Cardiac fibroblast (primary cell): ENCODE measurements at regions not wholly inside any gene's neighbourhood (a gene's known extent, or its start where the extent isn't known, plus 50 kb on each side); places are given as distances from the start of the nearest gene placed in this dataset.

Experiments
- DNase-seq, 2 donors: peaks; one replicate each; pipeline versions ENCODE4 v3.0.0 to v3.0.0-alpha.2; 2010; ENCODE audit warnings: low read depth in 2 of 2
- H3K4me3 ChIP-seq, 2 donors: replicated peaks in 1 of 2; 1 replicate in 1 of 2; 2 replicates in 1 of 2; pipeline ENCODE4 v1.5.1; 2011; ENCODE audit warnings: low read depth in 2 of 2, low read length in 2 of 2, mild to moderate bottlenecking in 2 of 2, moderate library complexity in 1 of 2
- CTCF ChIP-seq: IDR thresholded peaks from one replicate; pipeline ENCODE4 v1.5.1; 2011; ENCODE audit warnings: low read depth, mild to moderate bottlenecking, low read length, inconsistent platforms

GRCh38 chr6:166743406-166744222, 116.6 kb upstream of the RPS6KA2 start:
- TF ChIP-seq CTCF, result no peak
- DNase-seq, result no peak
- H3K4me3 ChIP-seq, result no peak overlapping the region

- H3K4me3 ChIP-seq, result no peak overlapping the region
- no peak for DNase-seq
- TF ChIP-seq CTCF, result no peak
These were observed 115.9 kb upstream of the RPS6KA2 start for GRCh38 chr6:166742981-166743380.

GRCh38 chr6:166739976-166740318, 112.9 kb upstream of the RPS6KA2 start:
- no peak for TF ChIP-seq CTCF
- H3K4me3 ChIP-seq, result no peak overlapping the region
- DNase-seq, result no peak

DNA sequence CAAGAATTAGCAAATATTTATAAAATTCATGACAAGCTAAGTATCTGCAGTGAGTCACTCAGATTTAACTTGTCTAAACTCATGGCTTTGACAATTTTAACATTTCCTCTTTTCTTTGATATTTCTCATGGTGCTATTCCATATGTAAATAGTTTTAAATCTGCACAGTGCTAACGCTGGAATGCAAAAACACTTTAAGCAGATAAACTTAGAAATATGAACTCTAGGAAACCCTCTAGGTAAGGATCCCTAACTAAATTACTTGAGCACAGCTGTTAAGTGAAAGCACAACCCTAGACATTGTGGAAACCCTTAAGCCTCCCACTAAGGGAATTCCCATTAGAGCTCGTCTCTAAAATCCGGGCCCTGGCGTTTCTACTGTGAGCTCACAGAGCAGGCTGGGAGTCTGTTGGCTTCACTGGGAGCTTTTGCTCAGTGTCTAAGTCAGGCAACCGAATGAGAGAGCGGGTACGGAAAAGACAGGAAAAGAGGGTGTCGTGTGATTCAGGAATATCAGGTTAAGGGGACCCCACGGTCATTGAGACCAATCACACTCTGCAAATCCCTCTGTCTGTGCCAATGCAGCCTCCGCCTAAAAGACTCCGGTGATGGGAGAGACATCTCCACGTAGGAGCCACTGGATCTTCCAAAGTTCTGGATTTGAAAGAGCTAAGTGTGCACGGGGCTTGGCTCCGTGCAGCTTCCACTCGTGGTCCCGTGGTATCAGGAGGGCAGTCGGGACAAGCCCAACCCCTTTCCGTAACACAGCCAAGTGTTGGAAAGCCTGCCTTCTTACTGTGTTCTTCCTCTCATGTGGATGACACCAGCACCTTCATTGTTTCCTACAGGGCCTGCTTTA, 112.3 kb upstream of the RPS6KA2 start:
- H3K4me3 ChIP-seq, result no peak overlapping the region
- no peak for DNase-seq
- no peak for TF ChIP-seq CTCF

- no peak for DNase-seq
- H3K4me3 ChIP-seq, result no peak overlapping the region
- no peak for TF ChIP-seq CTCF
These were observed 111.5 kb upstream of the RPS6KA2 start for GRCh38 chr6:166738386-166739116.

- H3K4me3 ChIP-seq, result no peak overlapping the region
- no peak for TF ChIP-seq CTCF
- DNase-seq, result no peak
These were observed 110.2 kb upstream of the RPS6KA2 start for GRCh38 chr6:166737261-166737660.
